DND-41 (cell line): ENCODE measurements at regions not wholly inside any gene's neighbourhood (a gene's known extent, or its start where the extent isn't known, plus 50 kb on each side); places are given as distances from the start of the nearest gene placed in this dataset.

Source experiments
- EZH2 ChIP-seq: IDR thresholded peaks from 3 replicates; pipeline ENCODE4 v1.6.1; 2012; ENCODE audit warnings: borderline replicate concordance, low read depth, mild to moderate bottlenecking, moderate library complexity, low read length, inconsistent platforms; ENCODE audit not compliant: severe bottlenecking
- TF ChIP-seq, protein P1 (sequence below): IDR thresholded peaks from 2 replicates; pipeline ENCODE4 v1.5.1; 2012; ENCODE audit warnings: borderline replicate concordance, low read length, moderate library complexity, mild to moderate bottlenecking; ENCODE audit not compliant: poor library complexity, severe bottlenecking; ENCODE audit errors: extremely low read depth

DNA sequence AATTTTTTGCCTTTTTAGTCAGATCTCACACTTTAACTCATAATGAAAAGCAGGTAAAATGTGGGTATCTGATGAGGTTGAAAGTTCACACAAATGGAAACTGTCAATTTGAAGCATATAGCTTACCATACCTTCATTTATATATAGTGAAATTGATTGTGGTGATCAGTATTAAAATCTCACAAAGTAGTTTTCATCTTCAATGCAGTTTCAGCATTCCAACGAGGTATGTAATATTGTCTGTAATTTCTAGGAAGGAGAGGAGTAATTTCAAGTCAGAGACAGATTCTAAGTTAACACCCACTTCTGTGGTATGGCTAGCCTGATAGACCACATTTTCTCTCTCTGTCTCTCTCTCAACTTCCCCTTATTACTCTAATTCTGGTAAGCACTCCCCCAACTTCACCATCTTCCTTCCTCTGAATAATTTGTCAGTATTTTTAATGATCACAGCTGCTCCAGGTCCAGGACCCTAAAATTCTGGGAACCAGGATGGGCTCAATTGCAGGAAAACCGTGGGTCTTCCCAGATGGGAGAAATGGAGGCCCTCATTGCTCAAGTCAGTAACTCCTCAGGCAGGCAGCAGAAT is 455.7 kb downstream of the FGF9 start:
- no peak for TF ChIP-seq EZH2
- TF ChIP-seq, protein P1, sequence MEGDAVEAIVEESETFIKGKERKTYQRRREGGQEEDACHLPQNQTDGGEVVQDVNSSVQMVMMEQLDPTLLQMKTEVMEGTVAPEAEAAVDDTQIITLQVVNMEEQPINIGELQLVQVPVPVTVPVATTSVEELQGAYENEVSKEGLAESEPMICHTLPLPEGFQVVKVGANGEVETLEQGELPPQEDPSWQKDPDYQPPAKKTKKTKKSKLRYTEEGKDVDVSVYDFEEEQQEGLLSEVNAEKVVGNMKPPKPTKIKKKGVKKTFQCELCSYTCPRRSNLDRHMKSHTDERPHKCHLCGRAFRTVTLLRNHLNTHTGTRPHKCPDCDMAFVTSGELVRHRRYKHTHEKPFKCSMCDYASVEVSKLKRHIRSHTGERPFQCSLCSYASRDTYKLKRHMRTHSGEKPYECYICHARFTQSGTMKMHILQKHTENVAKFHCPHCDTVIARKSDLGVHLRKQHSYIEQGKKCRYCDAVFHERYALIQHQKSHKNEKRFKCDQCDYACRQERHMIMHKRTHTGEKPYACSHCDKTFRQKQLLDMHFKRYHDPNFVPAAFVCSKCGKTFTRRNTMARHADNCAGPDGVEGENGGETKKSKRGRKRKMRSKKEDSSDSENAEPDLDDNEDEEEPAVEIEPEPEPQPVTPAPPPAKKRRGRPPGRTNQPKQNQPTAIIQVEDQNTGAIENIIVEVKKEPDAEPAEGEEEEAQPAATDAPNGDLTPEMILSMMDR: no peak
